SK-N-DZ (cell line): ENCODE measurements at regions not wholly inside any gene's neighbourhood (a gene's known extent, or its start where the extent isn't known, plus 50 kb on each side); places are given as distances from the start of the nearest gene placed in this dataset.

Source experiments
- DNase-seq: peaks from one replicate; pipeline ENCODE4 v3.0.0-alpha.2; 2015; ENCODE audit warnings: low spot score

DNA sequence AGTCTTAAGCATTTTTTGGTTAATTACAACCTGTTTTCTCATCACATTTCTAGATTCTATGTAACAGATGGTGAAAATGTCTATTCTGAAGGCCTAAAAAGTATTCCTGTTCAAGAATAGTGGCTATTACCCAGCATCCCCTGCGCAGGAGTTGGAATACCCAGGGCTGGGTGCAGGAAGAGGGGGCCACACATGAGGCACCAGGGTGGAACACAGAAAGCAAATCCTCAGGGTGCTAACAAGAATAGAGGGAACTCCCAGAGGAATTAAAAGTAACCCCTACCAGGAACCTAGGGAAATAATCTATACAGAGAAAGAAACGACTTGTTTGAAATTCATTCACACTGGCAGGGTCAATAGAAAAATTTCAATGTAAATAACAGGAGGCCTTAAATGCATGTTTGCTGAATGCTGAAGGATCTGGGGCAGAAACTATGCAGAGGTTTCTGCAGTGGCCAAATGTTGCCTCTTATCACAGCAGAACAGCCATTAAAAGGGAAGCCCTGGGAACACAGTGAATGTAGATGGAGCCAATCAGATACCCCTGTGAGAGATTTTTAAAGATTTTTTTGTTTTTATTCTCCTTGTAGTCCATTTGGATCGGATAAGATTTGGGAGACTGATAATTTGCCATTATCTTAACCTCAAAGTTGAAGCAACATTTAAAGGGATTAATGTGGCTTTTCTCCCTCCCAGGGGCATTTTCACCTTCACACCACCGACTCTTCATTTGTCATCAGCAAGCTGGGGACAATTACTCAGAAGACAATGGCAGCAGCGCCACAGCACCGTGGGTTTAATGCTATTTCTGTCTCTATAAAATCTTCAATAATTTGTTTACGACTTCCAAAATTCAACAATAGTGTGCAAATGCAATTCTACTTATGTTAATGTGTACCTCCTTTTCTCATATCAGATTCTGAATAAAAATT is 196.0 kb upstream of the PSMD7 start:
- no peak for DNase-seq

DNA sequence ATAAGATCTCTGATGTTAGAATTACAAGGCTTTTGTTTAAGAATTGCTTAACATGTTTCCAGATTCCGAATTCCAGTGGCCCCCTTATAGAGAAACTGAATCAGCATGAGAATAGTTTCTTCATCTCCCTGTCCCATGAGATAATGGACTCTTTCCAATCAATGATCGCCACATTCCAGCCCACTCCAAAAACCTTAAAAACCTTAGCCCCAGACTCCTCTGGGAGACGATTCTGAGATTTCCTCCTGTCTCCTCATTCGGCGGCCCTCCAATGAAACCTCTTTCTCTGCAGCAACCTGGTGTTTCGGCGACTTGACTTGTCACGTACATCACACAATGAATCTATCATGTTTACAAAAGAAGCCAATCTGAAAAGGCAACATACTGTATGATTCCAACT is 197.1 kb upstream of the PSMD7 start:
- no peak for DNase-seq

DNA sequence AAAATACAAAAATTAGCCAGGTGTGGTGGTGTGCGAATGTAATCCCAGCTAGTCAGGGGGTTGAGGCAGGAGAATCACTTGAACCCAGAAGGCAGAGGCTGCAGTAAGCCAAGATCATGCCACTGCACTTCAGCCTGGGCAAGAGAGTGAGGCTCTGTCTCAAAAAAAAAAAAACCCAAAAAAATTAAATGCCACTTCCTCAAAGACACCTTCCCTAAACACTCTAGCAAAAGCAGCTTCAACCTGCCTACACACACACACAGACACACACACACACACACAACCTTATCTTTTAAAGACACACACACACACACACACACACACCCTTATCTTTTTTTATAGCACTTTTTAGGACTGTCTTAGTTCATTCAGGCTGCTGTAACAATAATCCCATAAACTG is 201.7 kb upstream of the PSMD7 start:
- DNase-seq: no peak

DNA sequence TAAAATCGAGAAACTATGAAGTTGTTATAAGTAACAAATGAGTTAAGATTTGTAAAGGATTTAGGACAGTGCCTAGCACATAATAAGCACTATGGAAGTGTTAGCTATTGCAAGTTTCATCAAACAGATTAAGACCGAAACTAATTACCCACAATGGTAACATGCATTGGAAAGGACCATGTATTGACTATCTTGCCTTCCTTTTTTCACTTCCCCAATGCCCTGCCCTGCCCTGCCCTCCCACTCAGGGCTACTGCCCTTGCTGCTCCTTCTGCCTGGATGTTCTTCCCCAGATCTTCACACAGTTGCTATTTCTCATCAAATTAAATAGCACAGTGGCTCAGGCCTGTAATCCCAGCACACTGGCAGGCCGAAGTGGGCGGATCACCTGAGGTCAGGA is 202.1 kb upstream of the PSMD7 start:
- no peak for DNase-seq

DNA sequence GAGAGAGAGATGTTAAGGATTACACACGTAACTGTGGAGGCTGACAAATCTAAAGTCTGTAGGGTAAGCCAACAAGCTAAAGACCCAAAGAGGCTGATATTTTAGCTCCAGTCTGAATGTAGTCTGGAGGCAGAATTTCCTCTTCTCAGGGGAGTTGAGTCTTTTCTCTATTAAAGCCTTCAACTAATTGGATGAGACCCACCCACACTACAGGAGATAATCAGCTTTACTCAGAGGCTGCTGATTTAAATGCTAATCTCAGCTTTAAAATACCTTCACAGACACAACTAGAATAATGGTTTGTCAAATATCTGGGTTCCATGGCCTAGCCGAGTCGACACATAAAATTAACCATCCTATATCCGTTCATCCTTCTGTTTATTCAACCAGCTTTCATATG is 204.3 kb upstream of the PSMD7 start:
- DNase-seq: no peak

DNA sequence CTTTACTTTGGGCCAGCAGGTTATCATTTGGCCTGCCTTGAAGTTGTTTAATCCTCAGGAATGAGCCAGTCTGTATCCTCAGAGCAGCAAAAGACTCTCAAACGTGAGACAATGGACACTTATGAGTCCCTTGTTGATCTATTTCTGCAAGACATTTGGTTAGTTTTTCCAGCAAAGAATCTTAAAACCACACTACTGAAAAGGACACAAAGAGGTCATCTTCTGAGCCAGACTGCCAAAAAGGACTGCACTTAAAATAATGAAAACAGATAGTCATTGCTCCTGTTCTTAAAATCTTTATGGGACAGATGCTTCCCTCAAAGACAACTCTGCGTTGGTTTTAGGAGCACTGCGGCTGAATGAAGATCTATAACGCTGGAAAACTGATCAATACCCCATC is 205.7 kb upstream of the PSMD7 start:
- DNase-seq: no peak

DNA sequence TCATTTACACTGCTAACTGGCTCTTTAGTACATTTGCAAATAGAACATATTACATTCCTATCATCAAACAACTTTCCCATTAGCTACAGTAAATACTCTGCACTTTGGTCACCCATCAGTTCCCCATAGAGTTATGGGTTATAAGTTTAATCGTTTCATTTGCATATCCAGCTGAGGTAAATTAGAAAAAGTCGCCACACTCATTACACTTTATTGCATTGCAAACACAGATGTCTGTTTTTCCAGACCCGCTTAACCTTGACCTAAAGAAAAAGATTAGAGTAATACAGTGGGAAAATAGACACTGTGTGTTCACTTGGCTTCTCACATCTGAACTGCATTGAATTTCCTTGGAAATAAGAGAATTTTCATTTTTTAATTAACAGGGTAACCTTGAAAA is 213.1 kb upstream of the PSMD7 start:
- no peak for DNase-seq

DNA sequence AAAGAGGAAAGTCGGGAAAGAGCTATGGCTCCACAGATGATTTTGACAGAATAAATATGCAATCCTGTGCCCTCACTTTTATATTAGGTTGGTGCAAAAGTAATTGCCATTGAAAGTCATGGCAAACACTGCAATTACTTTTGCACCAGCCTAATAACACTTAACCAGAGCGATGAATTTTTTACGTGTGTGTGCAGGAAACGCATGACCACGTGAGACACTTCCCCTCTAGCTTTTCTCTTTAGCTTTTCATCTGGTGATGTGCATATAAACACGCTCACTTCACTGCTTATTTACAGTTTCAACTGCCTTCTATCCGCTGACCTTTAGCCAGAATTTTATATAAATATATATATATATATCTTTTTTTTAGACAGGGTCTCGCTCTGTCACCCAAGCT is 216.3 kb upstream of the PSMD7 start:
- DNase-seq: no peak

DNA sequence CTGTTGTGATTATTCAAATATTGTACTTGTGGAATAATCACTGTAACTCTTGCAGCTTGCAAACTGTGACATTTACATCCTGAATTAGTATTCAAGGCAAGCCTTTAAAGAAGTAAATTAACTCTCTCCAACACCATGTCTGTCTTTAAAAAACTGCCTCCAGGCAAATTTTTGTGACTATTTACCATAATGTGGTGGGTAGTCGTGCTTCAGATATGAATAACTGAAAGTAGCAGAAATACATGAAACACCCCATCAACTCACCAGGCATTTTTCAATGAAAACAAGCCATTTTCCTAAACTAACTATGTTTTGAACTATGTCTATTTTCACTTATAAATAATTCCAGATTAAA is 217.4 kb upstream of the PSMD7 start:
- no peak for DNase-seq

DNA sequence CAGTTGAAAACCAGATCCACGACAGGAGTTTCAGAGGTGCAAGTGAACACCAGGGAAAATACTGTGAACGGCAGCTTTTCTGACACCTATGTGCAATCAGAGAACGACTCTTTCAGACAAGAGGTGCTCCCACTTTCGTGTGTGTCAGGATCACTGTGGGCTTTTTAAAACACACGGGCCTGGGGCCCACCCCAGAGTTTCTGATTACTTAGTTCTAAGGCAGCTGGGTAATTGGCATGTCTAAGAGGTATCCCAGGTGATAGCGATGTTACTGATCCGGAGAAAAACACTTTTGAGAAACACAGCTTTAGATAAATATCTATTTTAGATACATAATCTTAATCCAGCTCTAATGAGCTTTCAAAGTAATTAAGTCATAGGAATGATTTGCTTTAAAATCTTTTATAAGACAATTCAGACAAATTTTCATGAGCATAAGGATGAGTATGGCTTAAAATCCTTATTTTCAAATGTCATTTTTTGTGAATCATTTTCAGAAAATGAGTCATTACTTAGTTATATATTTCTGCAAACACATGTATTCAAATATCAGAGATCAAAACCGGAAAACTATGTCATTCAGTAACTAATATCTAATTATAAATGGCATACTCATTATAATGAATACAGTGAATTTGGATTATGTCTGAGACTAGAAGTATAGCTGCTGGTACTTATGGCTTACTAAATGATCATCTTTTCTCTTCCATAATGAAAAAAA is 217.9 kb upstream of the PSMD7 start:
- no peak for DNase-seq

DNA sequence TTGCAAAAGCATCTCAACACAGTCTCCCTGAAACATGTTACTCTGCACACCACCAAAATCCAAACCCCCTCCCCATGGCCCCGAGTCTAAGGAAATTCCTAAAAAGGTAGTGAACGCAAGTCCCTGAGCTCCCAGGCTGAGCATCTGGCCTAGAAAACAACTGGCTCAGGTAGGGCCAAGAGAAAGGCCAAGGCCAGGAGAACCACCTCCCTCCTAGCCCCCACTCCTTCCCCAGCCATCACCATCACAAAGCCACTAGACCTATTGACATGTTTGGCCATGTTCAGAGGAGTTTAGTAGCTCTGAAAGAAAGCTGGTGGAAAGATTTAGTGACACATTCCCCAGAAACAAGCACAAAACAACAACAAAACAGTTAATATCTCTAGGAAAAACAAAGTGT is 220.0 kb upstream of the PSMD7 start:
- DNase-seq: no peak

DNA sequence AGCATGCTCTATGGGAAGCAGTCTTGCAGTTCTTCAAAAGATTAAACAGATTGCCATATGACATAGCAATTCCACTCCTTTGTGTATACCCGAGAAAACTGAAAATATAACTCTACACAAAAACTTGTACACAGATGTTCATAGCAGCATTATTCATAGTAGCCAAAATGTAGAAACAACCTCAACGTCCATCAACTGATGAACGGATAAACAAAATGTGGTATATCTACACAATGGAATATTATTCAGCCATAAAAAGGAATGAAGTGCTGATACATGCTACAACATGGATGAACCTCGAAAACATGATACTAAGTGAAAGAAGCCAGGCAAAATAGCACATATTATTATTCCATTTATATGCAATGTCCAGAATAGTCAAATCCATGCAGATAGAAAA is 221.2 kb upstream of the PSMD7 start:
- no peak for DNase-seq

DNA sequence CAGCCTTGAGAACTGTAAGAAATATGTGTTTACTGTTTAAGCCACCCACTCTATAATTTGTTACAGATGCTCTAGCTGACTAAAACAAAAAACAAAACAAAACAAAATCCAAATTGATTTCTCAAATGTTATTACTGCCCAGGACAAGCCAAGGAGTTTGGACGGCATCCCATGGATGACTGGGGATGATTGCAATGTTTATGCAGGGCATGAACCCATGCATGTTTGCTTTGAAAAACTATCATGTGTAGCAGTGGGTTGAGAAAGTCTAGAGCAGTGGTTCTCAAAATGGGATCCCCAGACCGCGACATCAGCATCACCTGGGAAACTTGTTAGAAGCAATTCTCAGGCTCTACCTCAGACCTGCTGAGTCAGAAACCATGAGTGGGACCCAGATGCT is 223.2 kb upstream of the PSMD7 start:
- no peak for DNase-seq

DNA sequence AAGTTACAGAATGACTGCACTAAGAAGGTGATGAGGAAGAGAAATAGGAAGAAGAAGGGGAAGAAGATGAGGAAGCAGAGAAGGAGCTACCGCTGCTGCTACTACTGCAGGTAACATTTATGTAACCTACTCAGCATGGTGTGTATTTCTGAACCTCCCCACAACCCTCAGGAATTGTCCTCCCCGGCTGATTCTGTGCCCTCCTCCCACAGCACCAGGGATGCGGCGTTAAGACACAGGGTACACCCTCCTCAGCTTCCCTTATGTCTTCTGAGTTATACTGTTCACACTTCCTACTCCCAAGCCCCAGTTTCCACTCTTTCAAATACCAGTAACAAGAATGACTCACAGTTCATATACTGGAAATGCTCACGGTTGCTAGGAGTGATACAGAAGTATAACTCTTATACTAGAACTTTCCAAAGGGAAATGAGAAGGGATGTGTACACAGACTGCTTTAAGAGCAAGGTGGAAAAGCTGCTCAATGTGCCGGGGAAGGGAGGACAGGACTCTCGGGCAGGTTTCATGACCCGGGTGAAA is 224.5 kb upstream of the PSMD7 start:
- DNase-seq: no peak

DNA sequence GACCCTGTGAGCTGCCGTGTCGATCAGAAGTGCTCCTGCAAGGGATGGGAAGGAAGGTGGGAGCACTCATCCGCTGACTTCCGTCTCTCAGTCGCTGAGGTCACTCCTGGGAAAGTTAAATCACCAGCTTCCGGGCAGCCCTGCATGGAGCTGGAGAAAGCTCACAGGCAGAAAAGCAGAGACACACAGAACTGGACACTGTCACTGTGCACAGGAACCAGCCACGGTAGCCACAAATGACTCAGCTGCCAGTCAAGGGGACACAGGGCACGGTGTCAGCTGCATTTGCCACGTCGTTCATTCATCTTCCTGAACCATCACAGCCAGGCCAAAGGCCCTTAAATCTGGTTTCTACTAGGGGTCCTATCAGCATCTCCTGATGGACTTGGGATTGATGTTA is 226.4 kb upstream of the PSMD7 start:
- DNase-seq: no peak

DNA sequence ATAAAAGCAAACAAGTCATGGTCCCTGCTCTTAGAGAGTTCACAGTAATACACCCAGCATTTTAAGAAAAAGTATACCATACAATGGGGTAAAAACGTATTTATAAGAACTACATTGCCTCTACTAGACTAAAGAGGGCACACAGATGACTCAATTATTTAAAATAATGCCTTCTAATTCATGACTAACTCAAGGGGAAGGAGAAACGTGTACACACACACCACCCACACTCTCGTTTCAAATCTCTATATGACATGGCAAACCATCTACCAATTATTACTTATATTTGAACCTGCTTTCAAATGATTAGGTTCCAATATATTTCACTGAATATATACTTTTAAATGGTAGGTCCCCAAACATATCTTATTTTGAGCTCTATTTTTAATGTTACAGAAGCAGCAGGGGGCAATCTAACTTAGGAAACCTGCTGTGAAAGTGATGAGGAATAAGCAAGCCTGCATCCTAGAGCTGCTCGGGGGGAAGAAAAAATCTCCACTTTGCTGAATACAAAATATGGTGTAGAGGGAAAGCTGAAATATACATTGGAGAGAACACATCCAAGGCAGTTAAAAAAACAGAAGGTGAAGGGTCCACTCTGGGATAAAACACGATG is 232.4 kb upstream of the PSMD7 start:
- no peak for DNase-seq

DNA sequence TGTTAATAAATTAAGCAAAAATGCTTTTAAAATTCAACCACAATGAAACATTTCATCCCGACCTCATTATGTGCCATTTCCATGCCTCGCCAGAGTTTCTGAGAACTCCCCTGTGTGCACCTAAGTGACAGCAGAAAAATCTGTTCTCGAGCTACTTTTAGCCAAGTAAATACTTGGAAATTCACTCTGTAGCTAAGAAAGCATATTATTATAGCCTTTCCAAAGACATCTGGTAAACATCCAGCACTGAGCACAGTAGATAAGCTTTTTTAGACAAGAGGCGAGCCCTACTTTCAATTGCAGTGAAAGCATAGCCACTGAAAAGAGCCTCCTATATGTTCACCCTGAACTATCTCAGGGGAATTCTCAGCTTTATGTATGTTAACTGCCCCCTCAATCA is 242.8 kb upstream of the PSMD7 start:
- no peak for DNase-seq

DNA sequence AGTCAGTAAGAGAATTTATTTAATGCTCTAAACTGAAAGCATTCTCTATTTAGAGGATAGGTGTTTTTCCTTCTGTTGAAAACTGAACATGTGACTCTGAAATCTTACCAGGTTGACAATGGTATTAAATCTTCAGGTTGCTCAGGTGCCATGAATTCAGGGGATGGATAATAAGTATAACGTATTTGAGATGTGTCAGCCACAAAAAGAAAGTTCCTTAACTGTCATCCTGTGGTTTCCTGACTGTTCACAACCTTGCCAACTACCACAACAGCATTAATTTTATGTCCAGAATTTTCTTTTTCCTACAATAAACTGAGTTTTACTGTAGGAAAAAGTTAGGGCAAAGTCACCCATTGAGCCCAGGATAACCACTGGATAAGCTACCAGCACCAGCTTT is 243.3 kb upstream of the PSMD7 start:
- no peak for DNase-seq

DNA sequence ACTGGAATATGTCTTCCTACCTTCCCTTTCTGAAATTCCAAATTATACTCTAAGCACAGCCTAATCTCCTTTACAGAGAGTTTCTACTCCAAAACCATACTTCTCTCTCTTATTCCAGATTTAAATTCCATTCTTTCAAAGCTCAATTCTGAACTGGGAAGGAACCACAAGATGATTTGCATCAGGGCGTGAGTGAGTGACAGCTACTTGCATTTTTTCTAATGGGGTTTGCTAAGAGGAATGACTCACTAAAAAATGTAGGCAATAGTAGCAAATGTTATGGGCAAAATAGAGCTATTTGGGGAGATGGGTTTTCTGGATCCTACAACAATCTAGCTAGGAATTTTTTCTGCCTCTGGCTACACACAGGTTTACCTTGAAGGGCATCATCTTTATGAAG is 244.6 kb upstream of the PSMD7 start:
- DNase-seq: no peak

DNA sequence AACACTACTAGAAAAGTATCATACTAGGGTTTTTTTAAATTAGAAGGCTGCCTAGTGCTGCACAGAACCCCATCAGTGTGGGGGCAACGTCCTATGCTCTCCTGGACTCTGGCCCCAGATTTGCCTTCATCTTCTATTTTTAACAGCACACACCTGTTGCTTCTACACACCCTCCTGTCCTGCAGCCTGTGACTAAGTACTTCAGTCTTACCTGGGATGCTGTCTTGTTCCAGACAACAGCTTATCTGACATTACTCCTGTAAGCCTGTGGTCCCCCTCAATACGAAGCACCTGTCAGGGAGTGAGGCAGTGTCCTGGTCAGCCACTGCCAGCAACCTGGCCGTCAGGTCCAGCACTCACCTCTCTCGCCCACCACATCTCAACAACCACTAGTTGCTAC is 247.6 kb upstream of the PSMD7 start:
- DNase-seq: no peak

DNA sequence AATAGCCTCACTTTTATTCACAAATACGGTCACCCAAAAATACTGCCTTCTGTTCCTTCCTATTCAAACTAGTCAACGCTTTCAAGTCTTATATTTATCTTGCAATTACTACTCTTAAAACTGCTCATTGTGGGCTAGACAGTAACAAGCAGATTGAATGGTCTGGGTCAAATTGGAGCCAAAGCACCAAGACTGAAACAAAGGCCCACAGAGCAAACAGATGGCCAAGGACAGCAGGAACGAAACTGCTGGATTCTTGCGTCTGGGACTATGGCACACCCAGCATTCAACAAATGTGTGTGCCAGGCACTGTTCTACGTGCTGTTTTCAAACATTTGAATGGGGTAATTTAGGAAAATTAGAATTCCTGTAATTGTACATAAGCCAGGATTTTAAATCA is 250.1 kb upstream of the PSMD7 start:
- DNase-seq: no peak

DNA sequence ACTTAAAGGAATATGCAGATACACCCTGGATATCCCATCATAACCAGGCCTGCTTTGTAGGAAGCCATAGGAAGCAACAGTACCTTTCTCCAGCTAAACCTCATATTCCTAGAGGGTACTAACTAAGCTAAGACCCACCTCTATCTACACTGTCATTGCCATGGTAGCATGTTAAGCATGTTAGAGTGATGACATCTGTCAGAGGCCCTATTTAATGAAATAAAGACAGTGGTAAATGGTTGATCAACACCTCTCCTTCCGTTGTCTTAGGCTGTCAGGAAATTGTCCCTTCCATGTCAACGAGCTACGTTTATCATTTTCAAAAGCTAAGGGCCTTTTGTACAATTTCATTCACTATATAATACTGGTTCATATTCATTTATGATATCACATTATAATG is 251.1 kb upstream of the PSMD7 start:
- no peak for DNase-seq

DNA sequence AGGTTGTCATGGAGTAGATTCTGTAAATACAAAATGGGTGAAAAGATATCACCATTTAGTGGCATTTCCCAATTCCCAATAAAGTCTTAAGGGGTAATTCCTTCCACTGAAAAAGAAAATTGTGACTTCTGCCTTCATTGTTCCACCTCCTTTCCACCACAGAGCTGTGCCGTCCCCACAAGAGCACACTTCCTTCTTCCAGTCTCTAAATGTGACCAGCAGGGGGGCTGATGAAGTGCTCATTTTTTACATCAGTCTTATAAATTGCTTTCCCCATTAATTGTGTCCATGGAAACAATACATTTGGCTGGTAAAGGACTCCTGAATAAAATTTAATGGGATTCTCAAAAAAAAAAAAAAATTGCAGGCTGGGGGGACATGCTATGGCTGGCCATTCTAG is 260.8 kb upstream of the PSMD7 start:
- peak; percentile 25 for DNase-seq
